HEK293T (cell line): ENCODE measurements at regions not wholly inside any gene's neighbourhood (a gene's known extent, or its start where the extent isn't known, plus 50 kb on each side); places are given as distances from the start of the nearest gene placed in this dataset.

ENCODE experiments used
- CTCF ChIA-PET: fragments of 350-600 bp; formaldehyde crosslinking; extraction: SDS; loops from one replicate; lab custom pipeline; 2021; ENCODE audit warnings: antibody characterized with exemption, inconsistent platforms; lab: Yijun Ruan, JAX
- POLR2A ChIA-PET: fragments of 350-600 bp; formaldehyde crosslinking; extraction: SDS; loops from one replicate; lab custom pipeline; 2020; ENCODE audit warnings: antibody characterized with exemption, inconsistent platforms; lab: Yijun Ruan, JAX
- DNase-seq: peaks from one replicate; pipeline ENCODE4 v3.0.0; 2012; ENCODE audit warnings: mixed read lengths; ENCODE audit errors: extremely low spot score
- ARNT ChIP-seq: fragments of 450-650 bp; IDR thresholded peaks from 2 replicates; pipeline ENCODE4 v1.6.1; 2017; ENCODE audit warnings: mild to moderate bottlenecking
- BHLHE40 ChIP-seq: fragments of 450-650 bp; IDR thresholded peaks from 2 replicates; pipeline ENCODE4 v1.6.1; 2016; ENCODE audit warnings: mild to moderate bottlenecking, moderate library complexity, borderline replicate concordance
- CTBP1 ChIP-seq: fragments of 450-650 bp; IDR thresholded peaks from 2 replicates; pipeline ENCODE4 v1.6.1; 2016; ENCODE audit warnings: borderline replicate concordance
- ELF4 ChIP-seq: fragments of 450-650 bp; IDR thresholded peaks from 2 replicates; pipeline ENCODE4 v1.6.1; 2017; ENCODE audit warnings: antibody characterized with exemption
- FOXA1 ChIP-seq: fragments of 450-650 bp; IDR thresholded peaks from 2 replicates; pipeline ENCODE4 v1.6.1; 2016; ENCODE audit warnings: mild to moderate bottlenecking
- FOXK2 ChIP-seq: fragments of 450-650 bp; IDR thresholded peaks from 2 replicates; pipeline ENCODE4 v1.6.1; 2016; ENCODE audit warnings: mild to moderate bottlenecking
- FOXM1 ChIP-seq: fragments of 450-650 bp; IDR thresholded peaks from 2 replicates; pipeline ENCODE4 v1.6.1; 2017; ENCODE audit warnings: mild to moderate bottlenecking, borderline replicate concordance
- HDGF ChIP-seq: fragments of 450-650 bp; IDR thresholded peaks from 2 replicates; pipeline ENCODE4 v1.6.1; 2017; ENCODE audit warnings: antibody characterized with exemption, borderline replicate concordance
- L3MBTL2 ChIP-seq: fragments of 450-650 bp; conservative IDR thresholded peaks from 2 replicates; pipeline ENCODE4 v1.6.1; 2016; ENCODE audit warnings: mild to moderate bottlenecking
- LEF1 ChIP-seq: fragments of 450-650 bp; IDR thresholded peaks from 2 replicates; pipeline ENCODE4 v1.6.1; 2017; ENCODE audit warnings: mild to moderate bottlenecking, borderline replicate concordance
- NFRKB ChIP-seq: fragments of 450-650 bp; IDR thresholded peaks from 2 replicates; pipeline ENCODE4 v1.6.1; 2016; ENCODE audit warnings: mild to moderate bottlenecking, moderate library complexity
- PKNOX1 ChIP-seq: fragments of 450-650 bp; IDR thresholded peaks from 2 replicates; pipeline ENCODE4 v1.6.1; 2016
- SP1 ChIP-seq: fragments of 450-650 bp; IDR thresholded peaks from 2 replicates; pipeline ENCODE4 v1.6.1; 2017
- SUZ12 ChIP-seq: fragments of 450-650 bp; IDR thresholded peaks from 2 replicates; pipeline ENCODE4 v1.6.1; 2016; ENCODE audit warnings: mild to moderate bottlenecking
- TARDBP ChIP-seq: fragments of 450-650 bp; IDR thresholded peaks from 2 replicates; pipeline ENCODE4 v1.6.1; 2016
- ZNF384 ChIP-seq: fragments of 450-650 bp; IDR thresholded peaks from 2 replicates; pipeline ENCODE4 v1.6.1; 2016

GRCh38 chr1:72498371-72498770 lies 216.0 kb upstream of the NEGR1 start:
- no peak for DNase-seq
- POLR2A ChIA-PET, result no interaction called here
- TF ChIP-seq ELF4 (no peak), TARDBP (no peak), LEF1 (no peak), ZNF384 (no peak), FOXM1 (no peak), NFRKB (no peak), HDGF (no peak), SP1 (no peak)
- CTCF ChIA-PET, result no interaction called here

- POLR2A ChIA-PET, result no interaction called here
- DNase-seq, result no peak
- CTCF ChIA-PET, result no interaction called here
- TF ChIP-seq FOXM1, result no peak
- TF ChIP-seq ZNF384, result no peak
- TF ChIP-seq BHLHE40, result no peak
- no peak for TF ChIP-seq FOXK2
- no peak for TF ChIP-seq CTBP1
- TF ChIP-seq SUZ12, result no peak
- TF ChIP-seq NFRKB, result no peak
- TF ChIP-seq L3MBTL2, result no peak
- no peak for TF ChIP-seq ELF4
- no peak for TF ChIP-seq TARDBP
- no peak for TF ChIP-seq PKNOX1
Observed at GRCh38 chr1:72489801-72490200, 207.5 kb upstream of the NEGR1 start.

- CTCF ChIA-PET, result no interaction called here
- POLR2A ChIA-PET, result no interaction called here
- no peak for TF ChIP-seq ZNF384
- TF ChIP-seq LEF1, result no peak
- no peak for TF ChIP-seq ELF4
- TF ChIP-seq L3MBTL2, result no peak
- TF ChIP-seq PKNOX1, result no peak
- no peak for TF ChIP-seq ARNT
- no peak for TF ChIP-seq NFRKB
- TF ChIP-seq FOXA1, result no peak
- TF ChIP-seq FOXM1, result no peak
- TF ChIP-seq HDGF, result no peak
- no peak for TF ChIP-seq CTBP1
- no peak for DNase-seq
Observed at GRCh38 chr1:72485801-72486200, 203.5 kb upstream of the NEGR1 start.

GRCh38 chr1:72483846-72484357 lies 201.6 kb upstream of the NEGR1 start:
- no peak for DNase-seq
- POLR2A ChIA-PET, result no interaction called here
- CTCF ChIA-PET, result no interaction called here
- TF ChIP-seq CTBP1 (no peak), L3MBTL2 (no peak), FOXA1 (no peak), ARNT (no peak), BHLHE40 (no peak), PKNOX1 (no peak), SUZ12 (no peak), NFRKB (no peak), HDGF (no peak), FOXK2 (no peak), FOXM1 (no peak), LEF1 (no peak), ELF4 (no peak), TARDBP (no peak), SP1 (no peak)

- TF ChIP-seq HDGF (no peak), TARDBP (no peak), SP1 (no peak), FOXA1 (no peak), ARNT (no peak), PKNOX1 (no peak), BHLHE40 (no peak)
- POLR2A ChIA-PET, result no interaction called here
- DNase-seq, result no peak
- CTCF ChIA-PET, result no interaction called here
Observed at GRCh38 chr1:72482736-72483413, 200.5 kb upstream of the NEGR1 start.

GRCh38 chr1:72481420-72481970 lies 199.2 kb upstream of the NEGR1 start:
- no peak for DNase-seq
- POLR2A ChIA-PET, result no interaction called here
- CTCF ChIA-PET, result no interaction called here
- TF ChIP-seq NFRKB (no peak), CTBP1 (no peak)
